GM18511 (cell line): ENCODE measurements at regions not wholly inside any gene's neighbourhood (a gene's known extent, or its start where the extent isn't known, plus 50 kb on each side); places are given as distances from the start of the nearest gene placed in this dataset.
A peak's percentile ranks its signal among the peaks of the same experiment; 100 is the strongest.
"Not testable (repeated sequence)": the region's sequence is repeated elsewhere in the genome, so short reads cannot be mapped to it uniquely, and the experiment has no call there.

Experiments
- ATAC-seq: cut with Tn5 transposase; IDR thresholded peaks from one replicate; pipeline ENCODE4 v1.9.1; 2021; ENCODE audit warnings: mild to moderate bottlenecking, moderate library complexity; ENCODE audit not compliant: unreplicated experiment

GRCh38 chr7:113784316-113784715, 134.5 kb downstream of the PPP1R3A start:
- peak; percentile 57 for ATAC-seq

GRCh38 chr7:113783403-113783802, 135.4 kb downstream of the PPP1R3A start:
- no peak for ATAC-seq

- ATAC-seq, result no peak
Observed at GRCh38 chr7:113775804-113776203, 143.0 kb downstream of the PPP1R3A start.

GRCh38 chr7:113775401-113775800, 143.4 kb downstream of the PPP1R3A start:
- no peak for ATAC-seq

- ATAC-seq, result peak; percentile 88
Observed at GRCh38 chr7:113774182-113774807, 144.5 kb downstream of the PPP1R3A start.

- no peak for ATAC-seq
Observed at GRCh38 chr7:113770146-113770738, 148.6 kb downstream of the PPP1R3A start.

- ATAC-seq, result no peak
Observed at GRCh38 chr7:113768387-113768786, 150.4 kb downstream of the PPP1R3A start.

GRCh38 chr7:113764401-113765035, 154.3 kb downstream of the PPP1R3A start:
- no peak for ATAC-seq

- no peak for ATAC-seq
Observed at GRCh38 chr7:113763226-113763625, 155.6 kb downstream of the PPP1R3A start.

GRCh38 chr7:113756250-113756649, 162.6 kb downstream of the PPP1R3A start:
- ATAC-seq, result no peak

- ATAC-seq, result no peak
Observed at GRCh38 chr7:113752689-113753088, 166.1 kb downstream of the PPP1R3A start.

GRCh38 chr7:113752289-113752688, 166.5 kb downstream of the PPP1R3A start:
- no peak for ATAC-seq

- no peak for ATAC-seq
Observed at GRCh38 chr7:113751547-113751946, 167.3 kb downstream of the PPP1R3A start.

- not testable (repeated sequence) for ATAC-seq
Observed at GRCh38 chr7:113748385-113748784, 170.4 kb downstream of the PPP1R3A start.

GRCh38 chr7:113742946-113743431, 175.8 kb downstream of the PPP1R3A start:
- ATAC-seq, result not testable (repeated sequence)

- no peak for ATAC-seq
Observed at GRCh38 chr7:113742377-113742776, 176.4 kb downstream of the PPP1R3A start.

GRCh38 chr7:113731571-113731970, 187.2 kb downstream of the PPP1R3A start:
- no peak for ATAC-seq

- ATAC-seq, result no peak
Observed at GRCh38 chr7:113730309-113730955, 188.4 kb downstream of the PPP1R3A start.

GRCh38 chr7:113727486-113727885, 191.3 kb downstream of the PPP1R3A start:
- ATAC-seq, result no peak

GRCh38 chr7:113722006-113722405, 196.8 kb downstream of the PPP1R3A start:
- no peak for ATAC-seq

GRCh38 chr7:113717739-113718138, 201.1 kb downstream of the PPP1R3A start:
- no peak for ATAC-seq
